HG03439 (cell line): ENCODE measurements at regions not wholly inside any gene's neighbourhood (a gene's known extent, or its start where the extent isn't known, plus 50 kb on each side); places are given as distances from the start of the nearest gene placed in this dataset.
"Not testable (repeated sequence)": the region's sequence is repeated elsewhere in the genome, so short reads cannot be mapped to it uniquely, and the experiment has no call there.

Experiments used
- ATAC-seq: cut with Tn5 transposase; IDR thresholded peaks from one replicate; pipeline ENCODE4 v1.9.1; 2021; ENCODE audit warnings: mild to moderate bottlenecking, moderate library complexity; ENCODE audit not compliant: unreplicated experiment

DNA sequence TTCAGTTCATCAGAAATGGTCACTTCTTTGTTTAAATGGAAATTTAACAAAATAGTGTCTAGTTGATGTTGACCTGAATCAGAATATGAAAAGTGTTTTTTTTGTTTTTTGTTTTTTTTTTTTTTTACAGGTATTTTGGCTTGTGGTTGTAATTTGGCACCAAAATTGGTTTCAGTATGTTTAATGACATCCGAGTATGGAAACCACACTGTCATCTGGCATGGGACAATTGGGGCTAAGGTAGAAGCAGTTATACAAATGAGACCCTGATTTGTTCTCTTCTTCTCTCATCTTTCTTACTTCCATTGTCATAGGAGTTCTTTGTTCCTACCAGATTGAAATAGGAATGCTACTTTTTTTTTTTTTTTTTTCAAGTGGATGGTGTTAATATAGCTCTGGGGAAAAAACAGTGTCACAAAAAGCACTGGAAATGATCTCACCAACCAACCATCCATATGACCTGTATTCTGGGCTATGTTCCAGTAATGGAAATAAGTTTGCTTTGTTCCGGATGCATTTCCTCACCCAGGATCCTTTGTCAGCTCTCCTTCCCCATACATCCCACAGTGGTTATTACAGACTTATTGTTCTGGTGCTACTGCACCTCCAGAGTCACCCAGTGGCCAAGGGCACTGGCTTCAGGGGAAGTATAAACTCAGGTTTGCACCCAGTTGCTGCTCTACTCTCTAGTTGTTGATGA, 95.8 kb downstream of the ATXN3L start:
- ATAC-seq = no peak

GRCh38 chrX:13220916-13221315, 98.9 kb downstream of the ATXN3L start:
- no peak for ATAC-seq

DNA sequence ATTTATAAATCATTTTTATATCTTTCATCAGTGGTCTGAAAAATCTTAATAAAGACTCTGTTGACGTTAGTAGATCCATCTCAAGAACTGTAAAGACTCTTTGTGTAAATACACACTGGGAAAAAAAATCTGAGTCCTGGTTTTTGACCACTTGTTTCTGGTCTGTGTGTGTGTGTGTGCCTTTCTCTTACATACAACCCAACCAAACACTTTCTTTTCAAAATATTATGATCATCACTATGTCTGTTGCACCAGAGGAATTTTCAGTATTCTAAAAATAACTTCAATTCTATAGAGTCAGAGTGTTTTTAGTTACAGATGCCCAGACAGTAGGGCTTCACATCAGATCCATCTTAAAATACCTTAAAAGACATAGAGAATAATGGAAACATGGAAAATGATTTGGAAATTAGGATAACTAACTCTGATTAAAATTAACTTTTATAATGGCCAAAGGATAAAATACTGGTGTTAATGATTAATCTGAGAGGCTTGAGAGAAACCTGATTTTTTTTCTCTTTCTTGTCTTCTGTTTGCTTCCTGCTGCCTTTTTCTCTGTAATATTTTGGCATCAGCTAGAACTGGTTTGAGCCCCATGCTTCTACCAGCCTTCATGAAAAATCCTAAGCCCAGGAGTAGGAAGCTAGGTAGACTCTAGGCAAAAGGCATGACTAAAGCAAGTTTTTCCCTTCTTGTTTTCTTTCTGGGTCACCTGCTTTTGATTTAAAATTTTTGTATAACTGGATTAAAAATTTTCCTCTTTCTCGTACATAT, 99.7 kb downstream of the ATXN3L start:
- ATAC-seq = no peak

GRCh38 chrX:13218758-13219157, 101.1 kb downstream of the ATXN3L start:
- no peak for ATAC-seq

DNA sequence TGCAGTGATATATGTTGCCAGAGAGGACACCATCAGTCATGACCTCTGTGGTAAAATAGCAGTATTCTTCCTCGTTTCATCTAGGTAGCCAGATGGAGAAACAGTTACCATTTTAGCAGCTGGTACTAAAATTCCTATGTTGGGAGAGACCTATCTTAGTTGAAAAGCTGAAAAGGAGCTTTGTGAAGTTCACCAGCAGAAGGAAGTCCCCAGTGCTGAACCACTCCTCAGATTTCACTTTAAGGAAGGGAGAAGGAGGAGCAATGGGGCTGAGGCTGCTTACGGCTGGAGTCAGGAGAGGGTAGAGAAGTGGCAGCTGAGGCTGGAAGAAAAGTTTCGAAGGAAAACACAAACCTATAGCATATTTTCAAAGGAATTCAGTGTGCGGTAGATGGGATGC, 103.7 kb downstream of the ATXN3L start:
- ATAC-seq = no peak

GRCh38 chrX:13215729-13216128, 104.1 kb downstream of the ATXN3L start:
- ATAC-seq = no peak

- no peak for ATAC-seq
These were observed 107.6 kb downstream of the ATXN3L start for GRCh38 chrX:13212191-13212651.

DNA sequence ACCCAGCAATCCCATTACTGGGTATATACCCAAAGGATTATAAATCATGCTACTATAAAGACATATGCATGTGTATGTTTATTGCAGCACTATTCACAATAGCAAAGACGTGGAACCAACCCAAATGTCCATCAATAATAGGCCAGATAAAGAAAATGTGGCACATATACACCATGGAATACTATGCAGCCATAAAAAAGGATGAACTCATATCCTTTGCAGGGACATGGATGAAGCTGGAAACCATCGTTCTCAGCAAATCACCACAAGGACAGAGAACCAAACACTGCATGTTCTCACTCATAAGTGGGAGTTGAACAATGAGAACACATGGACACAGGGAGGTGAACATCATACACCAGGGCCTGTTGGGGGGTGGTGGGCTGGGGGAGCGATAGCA, 109.7 kb downstream of the ATXN3L start:
- not testable (repeated sequence) for ATAC-seq

DNA sequence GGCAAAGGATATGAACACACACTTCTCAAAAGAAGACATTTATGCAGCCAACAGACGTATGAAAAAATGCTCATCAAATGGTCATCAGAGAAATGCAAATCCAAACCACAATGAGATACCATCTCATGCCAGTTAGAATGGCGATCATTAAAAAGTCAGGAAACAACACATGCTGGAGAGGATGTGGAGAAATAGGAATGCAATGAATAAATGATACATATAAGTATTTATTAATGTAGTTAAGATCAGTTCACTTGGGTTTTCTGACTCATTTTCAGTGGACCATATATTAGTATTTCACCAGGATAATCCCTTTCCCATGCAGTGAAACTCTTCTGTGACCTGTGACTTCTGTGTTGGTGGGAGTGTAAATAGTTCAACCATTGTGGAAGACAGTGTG, 110.1 kb downstream of the ATXN3L start:
- ATAC-seq = not testable (repeated sequence)

GRCh38 chrX:13208281-13208935, 111.4 kb downstream of the ATXN3L start:
- no peak for ATAC-seq

DNA sequence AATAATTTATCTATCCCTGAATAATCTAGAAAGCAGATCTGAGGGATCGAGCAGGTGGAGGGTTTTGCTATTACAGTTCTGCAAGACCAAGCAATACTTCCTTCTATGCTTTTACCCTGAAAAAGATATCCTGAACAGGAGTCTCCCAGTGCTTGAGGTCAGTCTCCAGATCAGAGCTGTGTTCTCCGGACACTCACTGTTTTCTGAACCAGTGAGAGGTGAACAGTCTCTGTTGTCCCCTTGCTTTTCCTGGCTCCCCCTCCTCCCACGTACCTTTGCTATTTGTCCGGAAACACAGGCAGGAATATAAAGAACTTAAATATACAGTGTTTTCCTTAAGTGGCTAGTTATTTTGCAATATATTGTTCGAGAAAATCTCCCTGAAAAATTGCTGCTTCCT, 116.6 kb downstream of the ATXN3L start:
- ATAC-seq = no peak

DNA sequence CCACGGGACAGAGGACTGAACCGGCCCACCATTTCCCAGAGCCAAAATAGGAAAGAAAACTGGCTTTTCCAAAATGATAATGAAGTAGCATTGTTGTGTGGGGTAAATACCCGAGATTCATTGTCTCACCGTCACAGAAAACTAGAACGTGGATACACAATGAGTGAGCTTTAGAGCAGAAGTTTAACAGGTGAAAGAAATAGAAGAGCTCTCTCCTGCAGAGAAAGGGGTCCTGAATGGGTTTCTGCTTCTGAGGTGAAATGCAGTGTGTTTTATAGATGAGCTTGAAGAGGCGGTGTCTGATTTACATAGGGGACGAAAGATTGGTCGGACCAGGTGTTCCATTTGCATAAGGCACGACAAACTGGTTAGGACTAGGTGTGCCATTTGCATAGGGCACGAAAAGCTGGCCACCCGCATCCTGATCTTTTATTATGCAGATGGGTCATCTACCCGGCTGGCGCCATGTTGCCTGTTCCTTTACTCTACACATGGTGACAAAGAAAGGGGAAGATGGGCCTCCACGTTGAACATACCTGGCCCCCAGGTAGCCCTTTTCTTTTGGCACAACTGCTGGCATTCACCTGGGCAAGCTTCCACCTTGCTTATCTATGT, 118.1 kb downstream of the ATXN3L start:
- ATAC-seq = no peak

GRCh38 chrX:13200398-13200797, 119.5 kb downstream of the ATXN3L start:
- no peak for ATAC-seq

- no peak for ATAC-seq
These were observed 121.1 kb downstream of the ATXN3L start for GRCh38 chrX:13198762-13199064.

- ATAC-seq = no peak
These were observed 121.6 kb downstream of the ATXN3L start for GRCh38 chrX:13198056-13198761.

DNA sequence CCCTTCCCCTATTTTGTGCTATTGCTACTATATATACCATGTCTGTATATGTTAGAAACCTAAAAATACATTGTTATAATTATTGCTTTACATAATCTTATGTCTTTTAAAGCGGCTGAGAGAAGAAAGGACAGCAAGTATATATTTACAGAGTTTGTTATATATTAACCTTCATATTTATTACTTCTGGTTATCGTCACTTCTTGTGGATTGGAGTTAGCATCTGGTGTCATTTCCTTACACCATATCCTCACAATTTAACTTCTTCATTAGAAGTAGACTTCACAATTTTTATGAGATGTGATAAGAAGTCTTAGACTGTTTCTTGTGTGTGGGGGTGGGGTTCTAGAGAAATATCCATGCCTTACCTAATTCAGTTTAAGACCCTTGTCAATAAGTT, 123.1 kb downstream of the ATXN3L start:
- no peak for ATAC-seq

DNA sequence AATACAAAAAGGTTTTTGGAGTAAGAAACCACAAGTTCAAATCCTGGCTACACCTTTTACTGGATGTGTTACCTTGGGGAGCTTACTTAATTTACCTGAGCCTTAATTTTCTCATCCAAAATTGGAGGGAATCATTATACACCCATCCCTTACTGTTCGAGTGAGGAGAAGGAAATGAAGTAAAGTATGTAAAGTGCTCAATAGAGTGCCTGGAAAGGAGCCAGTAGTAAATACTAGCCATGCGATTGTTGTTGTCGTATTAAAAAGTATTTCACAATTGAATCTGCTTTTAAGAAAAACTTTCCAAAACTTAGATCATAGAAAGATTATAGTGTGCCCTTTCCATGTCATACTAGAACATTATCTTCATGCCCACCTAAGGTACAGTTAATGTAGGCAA, 124.5 kb downstream of the ATXN3L start:
- no peak for ATAC-seq

GRCh38 chrX:13194291-13195103, 125.4 kb downstream of the ATXN3L start:
- no peak for ATAC-seq

DNA sequence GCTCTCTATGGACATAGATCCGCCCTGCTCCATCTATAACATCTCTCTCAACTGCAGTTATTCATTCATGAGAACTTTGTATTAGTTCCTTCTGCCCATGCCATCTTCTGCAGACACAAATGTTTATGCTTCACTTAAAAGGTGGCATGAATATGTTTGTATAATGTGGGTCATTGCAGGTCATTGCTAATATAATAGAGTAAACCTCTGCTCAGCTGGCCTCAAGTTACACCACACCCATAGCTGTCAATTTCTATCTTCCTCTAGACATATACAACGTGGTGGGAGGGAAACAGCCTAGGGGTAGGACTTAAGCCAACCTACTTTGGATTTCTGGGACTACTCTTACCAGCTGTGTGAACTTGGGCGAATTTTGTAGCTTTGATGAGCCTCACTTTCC, 129.8 kb downstream of the ATXN3L start:
- no peak for ATAC-seq

DNA sequence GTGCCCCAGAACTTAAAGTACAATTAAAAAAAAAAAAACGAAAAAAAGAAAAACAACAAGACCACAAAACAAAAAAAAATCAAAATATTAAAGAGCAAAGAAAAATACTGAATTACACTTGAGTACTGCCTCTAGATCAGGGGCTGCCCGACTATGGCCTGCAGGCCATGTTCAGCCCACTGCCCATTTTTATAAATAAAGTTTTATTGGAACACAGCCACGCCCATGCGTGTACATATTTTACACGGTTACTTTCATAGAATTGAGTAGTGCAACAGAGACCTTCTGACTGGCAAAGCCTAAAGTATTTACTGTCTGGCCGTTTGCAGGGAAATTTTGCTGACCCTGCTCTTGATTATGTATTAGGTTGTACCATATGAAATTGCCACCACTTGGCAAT, 130.5 kb downstream of the ATXN3L start:
- ATAC-seq = no peak
